Myocyte (in vitro differentiated cells): ENCODE measurements at regions not wholly inside any gene's neighbourhood (a gene's known extent, or its start where the extent isn't known, plus 50 kb on each side); places are given as distances from the start of the nearest gene placed in this dataset.
A peak's percentile ranks its signal among the peaks of the same experiment; 100 is the strongest.

Source experiments
- DNase-seq: peaks from one replicate; pipeline ENCODE4 v3.0.0-alpha.2; 2012; ENCODE audit warnings: low read depth

- DNase-seq, result no peak
These were observed 175.2 kb downstream of the MRPL14 start for GRCh38 chr6:43951756-43952675.

GRCh38 chr6:43951063-43951755 lies 176.0 kb downstream of the MRPL14 start:
- DNase-seq, result peak; percentile 29

GRCh38 chr6:43950731-43951062 lies 176.6 kb downstream of the MRPL14 start:
- DNase-seq, result no peak

GRCh38 chr6:43950051-43950605 lies 177.1 kb downstream of the MRPL14 start:
- DNase-seq, result no peak

GRCh38 chr6:43949551-43949991 lies 177.7 kb downstream of the MRPL14 start:
- DNase-seq, result no peak

GRCh38 chr6:43948527-43949485 lies 178.4 kb downstream of the MRPL14 start:
- peak; percentile 68 for DNase-seq

GRCh38 chr6:43947860-43948259 lies 177.8 kb downstream of the VEGFA start:
- DNase-seq, result no peak

- no peak for DNase-seq
These were observed 176.8 kb downstream of the VEGFA start for GRCh38 chr6:43946641-43947363.

- peak; percentile 25 for DNase-seq
These were observed 175.7 kb downstream of the VEGFA start for GRCh38 chr6:43945768-43946080.

GRCh38 chr6:43944908-43945767 lies 175.1 kb downstream of the VEGFA start:
- DNase-seq, result peak; percentile 43

- no peak for DNase-seq
These were observed 173.8 kb downstream of the VEGFA start for GRCh38 chr6:43943781-43944250.

- no peak for DNase-seq
These were observed 173.2 kb downstream of the VEGFA start for GRCh38 chr6:43943099-43943766.

- no peak for DNase-seq
These were observed 172.6 kb downstream of the VEGFA start for GRCh38 chr6:43942616-43943015.

GRCh38 chr6:43942011-43942442 lies 172.0 kb downstream of the VEGFA start:
- DNase-seq, result no peak

- no peak for DNase-seq
These were observed 171.2 kb downstream of the VEGFA start for GRCh38 chr6:43941174-43941573.

GRCh38 chr6:43940393-43941087 lies 170.5 kb downstream of the VEGFA start:
- no peak for DNase-seq

GRCh38 chr6:43940071-43940392 lies 170.0 kb downstream of the VEGFA start:
- DNase-seq, result no peak
